HL-60 (cell line): ENCODE measurements at regions not wholly inside any gene's neighbourhood (a gene's known extent, or its start where the extent isn't known, plus 50 kb on each side); places are given as distances from the start of the nearest gene placed in this dataset.

Experiments
- CTCF ChIP-seq: IDR thresholded peaks from one replicate; pipeline ENCODE4 v1.5.1; 2011; ENCODE audit warnings: low read length, control low read depth, inconsistent platforms; ENCODE audit not compliant: insufficient read depth
- GABPA ChIP-seq: IDR thresholded peaks from 2 replicates; pipeline ENCODE4 v1.6.1; 2012; ENCODE audit warnings: low read depth
- POLR2AphosphoS5 ChIP-seq: IDR thresholded peaks from 2 replicates; pipeline ENCODE4 v1.6.1; 2012; ENCODE audit warnings: low read depth
- REST ChIP-seq: IDR thresholded peaks from 2 replicates; pipeline ENCODE4 v1.6.1; 2012; ENCODE audit warnings: low read depth; ENCODE audit not compliant: insufficient replicate concordance
- SPI1 ChIP-seq: IDR thresholded peaks from 2 replicates; pipeline ENCODE4 v1.6.1; 2012; ENCODE audit warnings: low read depth, mild to moderate bottlenecking, borderline replicate concordance

- TF ChIP-seq CTCF = no peak
- no peak for TF ChIP-seq POLR2AphosphoS5
- no peak for TF ChIP-seq GABPA
- TF ChIP-seq REST = no peak
- no peak for TF ChIP-seq SPI1
Measured at GRCh38 chr4:14620567-14621141, 381.6 kb upstream of the CPEB2 start.
